Panc1 (cell line): ENCODE measurements at regions not wholly inside any gene's neighbourhood (a gene's known extent, or its start where the extent isn't known, plus 50 kb on each side); places are given as distances from the start of the nearest gene placed in this dataset.
"Not testable (repeated sequence)": the region's sequence is repeated elsewhere in the genome, so short reads cannot be mapped to it uniquely, and the experiment has no call there.

Experiments
- ATAC-seq: fragments of 200-7000 bp; cut with Tn5 transposase; 2 replicates; pipeline ENCODE4 v1.9.1; 2020; ENCODE audit warnings: mild to moderate bottlenecking, moderate library complexity
- BruUV-seq: library from RNA; stranded (reverse); fragments of 400-500 nt; replicated peaks from 2 replicates; lab custom pipeline; 2021; lab: Mats Ljungman, UMichigan
- CTCF ChIA-PET: fragments of 300-600 bp; sonication (Branson Sonifier 250); formaldehyde crosslinking; loops from one replicate; lab custom pipeline; 2022; ENCODE audit warnings: antibody characterized with exemption; lab: Charles Lee
- POLR2A ChIA-PET: fragments of 300-600 bp; sonication (Branson Sonifier 250); formaldehyde crosslinking; loops from one replicate; lab custom pipeline; 2022; ENCODE audit warnings: antibody characterized with exemption; lab: Charles Lee
- DNase-seq: peaks from one replicate; pipeline ENCODE4 v3.0.0-alpha.2; 2010; ENCODE audit warnings: low read depth, low spot score
- H3K27ac ChIP-seq: 2 replicates; pipeline ENCODE4 v1.5.1; 2011; ENCODE audit warnings: mild to moderate bottlenecking, low read length, inconsistent platforms
- H3K27me3 ChIP-seq: fragments of 200-500 bp; sonication (Bioruptor generic); 2 replicates; pipeline ENCODE4 v1.6.0; 2014; ENCODE audit warnings: low read length, inconsistent platforms; ENCODE audit not compliant: control insufficient read depth, insufficient read depth
- H3K36me3 ChIP-seq: fragments of 200-500 bp; sonication (Bioruptor generic); 2 replicates; pipeline ENCODE4 v1.5.1; 2014; ENCODE audit warnings: inconsistent platforms, mild to moderate bottlenecking, low read length, moderate library complexity; ENCODE audit not compliant: control insufficient read depth, insufficient read depth
- H3K4me1 ChIP-seq: 2 replicates; pipeline ENCODE4 v1.5.1; 2011; ENCODE audit warnings: inconsistent platforms, mild to moderate bottlenecking, low read length, moderate library complexity; ENCODE audit not compliant: control insufficient read depth, insufficient read depth
- H3K4me3 ChIP-seq, 2 experiments: 2 replicates each; pipeline ENCODE4 v1.5.1; 2011 to 2012; ENCODE audit warnings: low read depth in 2 of 2, low read length in 2 of 2, mild to moderate bottlenecking in 2 of 2, inconsistent platforms in 1 of 2, moderate library complexity in 1 of 2
- H3K9me3 ChIP-seq: fragments of 200-500 bp; sonication (Bioruptor generic); 2 replicates; pipeline ENCODE4 v1.5.1; 2014; ENCODE audit warnings: low read depth, mild to moderate bottlenecking, inconsistent platforms, low read length, moderate library complexity; ENCODE audit not compliant: control insufficient read depth, insufficient read depth
- POLR2AphosphoS5 ChIP-seq: IDR thresholded peaks from 2 replicates; pipeline ENCODE4 v1.6.1; 2012; ENCODE audit warnings: mild to moderate bottlenecking, low read depth, low read length, moderate library complexity
- SIN3A ChIP-seq: IDR thresholded peaks from 2 replicates; pipeline ENCODE4 v1.6.1; 2012; ENCODE audit warnings: low read depth, mild to moderate bottlenecking, low read length, moderate library complexity, borderline replicate concordance; ENCODE audit not compliant: insufficient read depth
- TCF7L2 ChIP-seq: IDR thresholded peaks from 2 replicates; pipeline ENCODE4 v1.6.1; 2011; ENCODE audit warnings: mild to moderate bottlenecking, low read depth, low read length, inconsistent platforms
- in situ Hi-C: cut with HindIII; loops from 2 replicates; pipeline ENCODE4 v1.10.0; 2016; ENCODE audit warnings: low sequenced_read_pairs, low pct_unique_long_range_greater_than_20kb
- intact Hi-C: fragments of 100-400 bp; cut with micrococcal nuclease; formaldehyde crosslinking; loops from one replicate; pipeline ENCODE4 v1.10.0; 2022; ENCODE audit not compliant: unreplicated experiment
- TF ChIP-seq, protein P1 (sequence below), 2 experiments: IDR thresholded peaks; 2 replicates each; pipeline ENCODE4 v1.6.1; 2011 to 2012; ENCODE audit warnings: low read depth in 2 of 2, control low read depth in 1 of 2, low read length in 1 of 2, mild to moderate bottlenecking in 1 of 2, moderate library complexity in 1 of 2; ENCODE audit not compliant: insufficient read depth in 1 of 2
- TF ChIP-seq, protein P2 (sequence below): fragments of 450-650 bp; IDR thresholded peaks from 2 replicates; pipeline ENCODE4 v1.5.1; 2017; ENCODE audit warnings: mild to moderate bottlenecking

DNA sequence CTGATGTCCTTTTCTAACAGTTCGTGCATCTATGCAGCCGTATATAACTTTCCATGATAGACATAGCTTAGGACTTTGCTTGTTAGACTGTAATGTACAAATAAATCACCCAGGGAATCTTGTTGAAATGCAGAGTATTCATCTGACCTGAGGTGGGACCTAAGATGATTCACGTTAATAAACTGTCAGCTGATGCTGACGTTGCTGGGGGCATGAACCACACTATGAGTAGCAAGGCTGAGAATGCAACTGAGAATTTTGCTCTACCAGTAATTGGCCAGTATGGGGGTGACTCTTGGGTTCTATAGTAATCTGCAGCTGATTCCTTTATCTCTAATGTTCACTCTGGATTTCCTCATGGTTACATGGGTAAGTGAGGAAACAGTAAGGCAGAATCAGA, 130.1 kb upstream of the MALRD1 start:
- POLR2A ChIA-PET, result interaction anchor here (0.7 kb wide), 1 partner anchor 29 kb away, joined by 3 read pairs; no protein-coding TSS in a partner anchor
- intact Hi-C loops (no loop called here), in situ Hi-C loops (no loop called here)
- Histone ChIP-seq H3K4me3 (no peak overlapping the region), H3K9me3 (no peaks in the 10 kb centered on the region), H3K4me1 (no peaks in the 10 kb centered on the region), H3K27ac (no peak overlapping the region), H3K27me3 (no peaks in the 10 kb centered on the region), H3K36me3 (no peaks in the 10 kb centered on the region)
- no TSS peak for BruUV-seq
- TF ChIP-seq TCF7L2 (no peak), POLR2AphosphoS5 (no peak)
- TF ChIP-seq, protein P1, sequence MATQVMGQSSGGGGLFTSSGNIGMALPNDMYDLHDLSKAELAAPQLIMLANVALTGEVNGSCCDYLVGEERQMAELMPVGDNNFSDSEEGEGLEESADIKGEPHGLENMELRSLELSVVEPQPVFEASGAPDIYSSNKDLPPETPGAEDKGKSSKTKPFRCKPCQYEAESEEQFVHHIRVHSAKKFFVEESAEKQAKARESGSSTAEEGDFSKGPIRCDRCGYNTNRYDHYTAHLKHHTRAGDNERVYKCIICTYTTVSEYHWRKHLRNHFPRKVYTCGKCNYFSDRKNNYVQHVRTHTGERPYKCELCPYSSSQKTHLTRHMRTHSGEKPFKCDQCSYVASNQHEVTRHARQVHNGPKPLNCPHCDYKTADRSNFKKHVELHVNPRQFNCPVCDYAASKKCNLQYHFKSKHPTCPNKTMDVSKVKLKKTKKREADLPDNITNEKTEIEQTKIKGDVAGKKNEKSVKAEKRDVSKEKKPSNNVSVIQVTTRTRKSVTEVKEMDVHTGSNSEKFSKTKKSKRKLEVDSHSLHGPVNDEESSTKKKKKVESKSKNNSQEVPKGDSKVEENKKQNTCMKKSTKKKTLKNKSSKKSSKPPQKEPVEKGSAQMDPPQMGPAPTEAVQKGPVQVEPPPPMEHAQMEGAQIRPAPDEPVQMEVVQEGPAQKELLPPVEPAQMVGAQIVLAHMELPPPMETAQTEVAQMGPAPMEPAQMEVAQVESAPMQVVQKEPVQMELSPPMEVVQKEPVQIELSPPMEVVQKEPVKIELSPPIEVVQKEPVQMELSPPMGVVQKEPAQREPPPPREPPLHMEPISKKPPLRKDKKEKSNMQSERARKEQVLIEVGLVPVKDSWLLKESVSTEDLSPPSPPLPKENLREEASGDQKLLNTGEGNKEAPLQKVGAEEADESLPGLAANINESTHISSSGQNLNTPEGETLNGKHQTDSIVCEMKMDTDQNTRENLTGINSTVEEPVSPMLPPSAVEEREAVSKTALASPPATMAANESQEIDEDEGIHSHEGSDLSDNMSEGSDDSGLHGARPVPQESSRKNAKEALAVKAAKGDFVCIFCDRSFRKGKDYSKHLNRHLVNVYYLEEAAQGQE (IDR thresholded peaks at IDR 0.05; ENCODE audit: insufficient read depth in 1 of 2, low read depth in 2 of 2, low read length in 1 of 2), result no peak
- TF ChIP-seq, protein P2, sequence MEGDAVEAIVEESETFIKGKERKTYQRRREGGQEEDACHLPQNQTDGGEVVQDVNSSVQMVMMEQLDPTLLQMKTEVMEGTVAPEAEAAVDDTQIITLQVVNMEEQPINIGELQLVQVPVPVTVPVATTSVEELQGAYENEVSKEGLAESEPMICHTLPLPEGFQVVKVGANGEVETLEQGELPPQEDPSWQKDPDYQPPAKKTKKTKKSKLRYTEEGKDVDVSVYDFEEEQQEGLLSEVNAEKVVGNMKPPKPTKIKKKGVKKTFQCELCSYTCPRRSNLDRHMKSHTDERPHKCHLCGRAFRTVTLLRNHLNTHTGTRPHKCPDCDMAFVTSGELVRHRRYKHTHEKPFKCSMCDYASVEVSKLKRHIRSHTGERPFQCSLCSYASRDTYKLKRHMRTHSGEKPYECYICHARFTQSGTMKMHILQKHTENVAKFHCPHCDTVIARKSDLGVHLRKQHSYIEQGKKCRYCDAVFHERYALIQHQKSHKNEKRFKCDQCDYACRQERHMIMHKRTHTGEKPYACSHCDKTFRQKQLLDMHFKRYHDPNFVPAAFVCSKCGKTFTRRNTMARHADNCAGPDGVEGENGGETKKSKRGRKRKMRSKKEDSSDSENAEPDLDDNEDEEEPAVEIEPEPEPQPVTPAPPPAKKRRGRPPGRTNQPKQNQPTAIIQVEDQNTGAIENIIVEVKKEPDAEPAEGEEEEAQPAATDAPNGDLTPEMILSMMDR, result no peak
- ATAC-seq, result no peak
- no peak for DNase-seq
- CTCF ChIA-PET, result no interaction called here

DNA sequence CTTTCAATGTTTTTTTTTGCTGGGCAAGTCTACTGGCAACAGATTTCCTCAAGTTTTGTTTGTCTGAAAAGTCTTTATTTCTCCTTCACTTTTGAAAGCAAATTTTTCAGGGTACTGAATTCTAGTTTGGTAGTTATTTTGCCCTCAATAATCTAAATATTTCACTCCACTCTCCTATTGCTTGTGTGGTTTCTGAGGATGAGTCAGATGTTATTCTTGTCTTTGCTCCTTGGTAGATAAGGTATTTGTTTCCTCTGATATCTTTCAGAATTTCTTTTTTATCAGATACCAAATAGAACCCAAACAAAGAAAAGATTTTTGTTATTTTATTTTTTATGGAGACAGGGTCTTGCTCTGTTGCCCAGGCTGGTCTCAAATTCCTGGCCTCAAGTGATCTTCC, 99.2 kb upstream of the MALRD1 start:
- intact Hi-C loops (no loop called here), in situ Hi-C loops (no loop called here)
- no peak overlapping the region for H3K4me3 ChIP-seq
- no peaks in the 10 kb centered on the region for H3K4me1 ChIP-seq
- CTCF ChIA-PET, result no interaction called here
- H3K36me3 ChIP-seq, result no peaks in the 10 kb centered on the region
- no peak for ATAC-seq
- no peaks in the 10 kb centered on the region for H3K27me3 ChIP-seq
- no TSS peak for BruUV-seq
- TF ChIP-seq, protein P2, result no peak
- TF ChIP-seq TCF7L2 (no peak), POLR2AphosphoS5 (no peak), SIN3A (no peak)
- TF ChIP-seq, protein P1 (IDR thresholded peaks at IDR 0.05; ENCODE audit: insufficient read depth in 1 of 2, low read depth in 2 of 2, low read length in 1 of 2), result no peak
- H3K27ac ChIP-seq, result no peak overlapping the region
- no peaks in the 10 kb centered on the region for H3K9me3 ChIP-seq
- no peak for DNase-seq
- POLR2A ChIA-PET, result no interaction called here

DNA sequence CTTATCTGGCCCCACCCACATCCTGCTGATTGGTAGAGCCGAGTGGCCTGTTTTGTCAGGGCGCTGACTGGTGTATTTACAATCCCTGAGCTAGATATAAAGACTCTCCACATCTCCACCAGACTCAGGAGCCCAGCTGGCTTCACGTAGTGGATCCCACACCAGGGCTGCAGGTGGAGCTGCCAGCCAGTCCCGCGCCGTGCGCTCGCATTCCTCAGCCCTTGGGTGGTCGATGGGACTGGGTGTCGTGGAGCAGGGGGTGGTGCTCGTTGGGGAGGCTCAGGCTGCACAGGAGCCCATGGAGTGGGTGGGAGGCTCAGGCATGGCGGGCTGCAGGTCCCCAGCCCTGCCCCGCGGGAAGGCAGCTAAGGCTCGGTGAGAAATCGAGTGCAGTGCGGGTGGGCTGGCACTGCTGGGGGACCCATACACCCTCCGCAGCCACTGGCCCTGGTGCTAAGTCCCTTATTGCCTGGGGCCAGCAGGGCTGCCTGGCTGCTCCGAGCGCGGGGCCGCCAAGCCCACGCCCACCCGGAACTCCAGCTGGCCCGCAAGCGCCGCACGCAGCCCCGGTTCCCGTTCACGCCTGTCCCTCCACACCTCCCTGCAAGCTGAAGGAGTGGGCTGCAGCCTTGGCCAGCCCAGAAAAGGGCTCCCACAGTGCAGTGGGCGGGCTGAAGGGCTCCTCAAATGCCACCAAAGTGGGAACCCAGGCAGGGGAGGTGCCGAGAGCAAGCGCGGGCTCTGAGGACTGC, 97.4 kb upstream of the MALRD1 start:
- intact Hi-C loops, DNase-seq, H3K4me3 ChIP-seq, H3K36me3 ChIP-seq, POLR2A ChIA-PET, H3K27ac ChIP-seq, H3K27me3 ChIP-seq, BruUV-seq, H3K4me1 ChIP-seq, ATAC-seq, H3K9me3 ChIP-seq, CTCF ChIA-PET, in situ Hi-C loops: not testable (repeated sequence)
